Neural cell (in vitro differentiated cells): ENCODE measurements at regions not wholly inside any gene's neighbourhood (a gene's known extent, or its start where the extent isn't known, plus 50 kb on each side); places are given as distances from the start of the nearest gene placed in this dataset.

Experiments
- H2AFZ ChIP-seq: fragments of 200-600, 300-800 bp; sonication (generic), shearing (Covaris generic); 2 replicates; pipeline ENCODE4 v1.6.0; 2014; ENCODE audit warnings: low read depth, mild to moderate bottlenecking, antibody characterized with exemption, low read length, moderate library complexity
- H3F3A ChIP-seq: fragments of 200-600 bp; shearing (Covaris generic); 2 replicates; pipeline ENCODE4 v1.6.1; 2016; ENCODE audit warnings: mild to moderate bottlenecking, moderate library complexity, mixed read lengths, antibody characterized with exemption, low read length; ENCODE audit not compliant: insufficient read depth, poor library complexity, severe bottlenecking
- H3K27ac ChIP-seq: fragments of 200-600, 300-800 bp; sonication (generic), shearing (Covaris generic); 2 replicates; pipeline ENCODE4 v1.5.1; 2014; ENCODE audit warnings: mild to moderate bottlenecking, low read length, moderate library complexity
- H3K27me3 ChIP-seq: fragments of 300-800, 200-600 bp; sonication (generic), shearing (Covaris generic); 2 replicates; pipeline ENCODE4 v1.6.0; 2014; ENCODE audit warnings: mild to moderate bottlenecking, low read depth, low read length, moderate library complexity; ENCODE audit not compliant: insufficient read depth
- H3K36me3 ChIP-seq: fragments of 300-800, 200-600 bp; sonication (generic), shearing (Covaris generic); 2 replicates; pipeline ENCODE4 v1.5.1; 2014; ENCODE audit warnings: mild to moderate bottlenecking, antibody characterized with exemption, low read length, moderate library complexity; ENCODE audit not compliant: insufficient read depth
- H3K4me2 ChIP-seq: fragments of 300-800, 200-600 bp; sonication (generic), shearing (Covaris generic); 2 replicates; pipeline ENCODE4 v1.6.0; 2014; ENCODE audit warnings: mild to moderate bottlenecking, low read length
- H3K4me3 ChIP-seq: fragments of 300-800, 200-600 bp; sonication (generic), shearing (Covaris generic); 2 replicates; pipeline ENCODE4 v1.5.1; 2014; ENCODE audit warnings: mild to moderate bottlenecking, low read length, moderate library complexity
- H3K79me2 ChIP-seq: fragments of 200-600 bp; shearing (Covaris generic); replicated peaks from 2 replicates; pipeline ENCODE4 v1.6.0; 2014; ENCODE audit warnings: mild to moderate bottlenecking, low read length, moderate library complexity; ENCODE audit not compliant: insufficient read depth
- H3K9ac ChIP-seq: fragments of 300-800, 200-600 bp; sonication (generic), shearing (Covaris generic); 2 replicates; pipeline ENCODE4 v1.6.1; 2016; ENCODE audit warnings: mild to moderate bottlenecking, low read length, mixed read lengths
- H3K9me2 ChIP-seq: fragments of 200-600 bp; shearing (Covaris generic); 2 replicates; pipeline ENCODE4 v1.6.1; 2016; ENCODE audit warnings: mild to moderate bottlenecking, low read length, mixed read lengths; ENCODE audit not compliant: insufficient read depth
- H3K9me3 ChIP-seq: fragments of 200-600, 300-800 bp; sonication (generic), shearing (Covaris generic); 2 replicates; pipeline ENCODE4 v1.6.1; 2016; ENCODE audit warnings: mild to moderate bottlenecking, mixed run types, low read length, moderate library complexity, mixed read lengths
- H4K20me1 ChIP-seq: fragments of 200-600 bp; shearing (Covaris generic); 2 replicates; pipeline ENCODE4 v1.6.1; 2016; ENCODE audit warnings: mild to moderate bottlenecking, mixed run types; ENCODE audit not compliant: insufficient read depth
- EP300 ChIP-seq: fragments of 450-650 bp; conservative IDR thresholded peaks from 2 replicates; pipeline ENCODE4 v1.6.1; 2014; ENCODE audit warnings: antibody characterized with exemption, mild to moderate bottlenecking, moderate library complexity; ENCODE audit not compliant: poor library complexity, severe bottlenecking
- EZH2 ChIP-seq: fragments of 200-600, 300-800 bp; shearing (Covaris generic), sonication (generic); IDR thresholded peaks from 2 replicates; pipeline ENCODE4 v1.6.1; 2014; ENCODE audit warnings: antibody characterized with exemption, low read length, borderline replicate concordance, mild to moderate bottlenecking; ENCODE audit not compliant: insufficient read depth, poor library complexity, severe bottlenecking
- MXI1 ChIP-seq: fragments of 450-650 bp; conservative IDR thresholded peaks from 2 replicates; pipeline ENCODE4 v1.6.1; 2014; ENCODE audit warnings: antibody characterized with exemption, mild to moderate bottlenecking; ENCODE audit not compliant: poor library complexity, severe bottlenecking
- POLR2AphosphoS5 ChIP-seq: IDR thresholded peaks from 2 replicates; pipeline ENCODE4 v1.6.1; 2012
- RAD21 ChIP-seq: fragments of 450-650 bp; conservative IDR thresholded peaks from 2 replicates; pipeline ENCODE4 v1.6.1; 2014; ENCODE audit warnings: antibody characterized with exemption, mild to moderate bottlenecking, moderate library complexity
- SMC3 ChIP-seq: fragments of 450-650 bp; conservative IDR thresholded peaks from 2 replicates; pipeline ENCODE4 v1.6.1; 2014; ENCODE audit warnings: antibody characterized with exemption, mild to moderate bottlenecking, moderate library complexity; ENCODE audit not compliant: poor library complexity
- TAF1 ChIP-seq: IDR thresholded peaks from 2 replicates; pipeline ENCODE4 v1.6.1; 2012; ENCODE audit warnings: low read depth
- TF ChIP-seq, protein P1 (sequence below): IDR thresholded peaks from 2 replicates; pipeline ENCODE4 v1.6.1; 2012; ENCODE audit warnings: borderline replicate concordance
- TF ChIP-seq, protein P2 (sequence below): fragments of 450-650 bp; IDR thresholded peaks from 2 replicates; pipeline ENCODE4 v1.5.1; 2014; ENCODE audit warnings: antibody characterized with exemption, mild to moderate bottlenecking, moderate library complexity; ENCODE audit not compliant: poor library complexity, severe bottlenecking

GRCh38 chr12:14135996-14136395 is 154.6 kb upstream of the GRIN2B start:
- Histone ChIP-seq H3K4me3 (no peak overlapping the region), H4K20me1 (no peaks in the 10 kb centered on the region), H3K36me3 (no peaks in the 10 kb centered on the region), H3K27ac (no peak overlapping the region), H3K9me3 (no peaks in the 10 kb centered on the region), H3K9me2 (no peaks in the 10 kb centered on the region), H3K9ac (no peak overlapping the region), H3K79me2 (no peaks in the 10 kb centered on the region), H3K4me2 (no peak overlapping the region), H2AFZ (no peak overlapping the region), H3K27me3 (no peaks in the 10 kb centered on the region), H3F3A (no peaks in the 10 kb centered on the region)
- TF ChIP-seq EP300 (no peak), SMC3 (no peak), EZH2 (no peak), RAD21 (no peak), TAF1 (no peak)
- TF ChIP-seq, protein P1, sequence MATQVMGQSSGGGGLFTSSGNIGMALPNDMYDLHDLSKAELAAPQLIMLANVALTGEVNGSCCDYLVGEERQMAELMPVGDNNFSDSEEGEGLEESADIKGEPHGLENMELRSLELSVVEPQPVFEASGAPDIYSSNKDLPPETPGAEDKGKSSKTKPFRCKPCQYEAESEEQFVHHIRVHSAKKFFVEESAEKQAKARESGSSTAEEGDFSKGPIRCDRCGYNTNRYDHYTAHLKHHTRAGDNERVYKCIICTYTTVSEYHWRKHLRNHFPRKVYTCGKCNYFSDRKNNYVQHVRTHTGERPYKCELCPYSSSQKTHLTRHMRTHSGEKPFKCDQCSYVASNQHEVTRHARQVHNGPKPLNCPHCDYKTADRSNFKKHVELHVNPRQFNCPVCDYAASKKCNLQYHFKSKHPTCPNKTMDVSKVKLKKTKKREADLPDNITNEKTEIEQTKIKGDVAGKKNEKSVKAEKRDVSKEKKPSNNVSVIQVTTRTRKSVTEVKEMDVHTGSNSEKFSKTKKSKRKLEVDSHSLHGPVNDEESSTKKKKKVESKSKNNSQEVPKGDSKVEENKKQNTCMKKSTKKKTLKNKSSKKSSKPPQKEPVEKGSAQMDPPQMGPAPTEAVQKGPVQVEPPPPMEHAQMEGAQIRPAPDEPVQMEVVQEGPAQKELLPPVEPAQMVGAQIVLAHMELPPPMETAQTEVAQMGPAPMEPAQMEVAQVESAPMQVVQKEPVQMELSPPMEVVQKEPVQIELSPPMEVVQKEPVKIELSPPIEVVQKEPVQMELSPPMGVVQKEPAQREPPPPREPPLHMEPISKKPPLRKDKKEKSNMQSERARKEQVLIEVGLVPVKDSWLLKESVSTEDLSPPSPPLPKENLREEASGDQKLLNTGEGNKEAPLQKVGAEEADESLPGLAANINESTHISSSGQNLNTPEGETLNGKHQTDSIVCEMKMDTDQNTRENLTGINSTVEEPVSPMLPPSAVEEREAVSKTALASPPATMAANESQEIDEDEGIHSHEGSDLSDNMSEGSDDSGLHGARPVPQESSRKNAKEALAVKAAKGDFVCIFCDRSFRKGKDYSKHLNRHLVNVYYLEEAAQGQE, result no peak

GRCh38 chr12:14138495-14138894 is 157.1 kb upstream of the GRIN2B start:
- H3K79me2 ChIP-seq, result no peaks in the 10 kb centered on the region
- no peak overlapping the region for H2AFZ ChIP-seq
- no peaks in the 10 kb centered on the region for H4K20me1 ChIP-seq
- H3K27me3 ChIP-seq, result no peaks in the 10 kb centered on the region
- no peak overlapping the region for H3K4me2 ChIP-seq
- no peak overlapping the region for H3K9ac ChIP-seq
- no peaks in the 10 kb centered on the region for H3K9me3 ChIP-seq
- no peaks in the 10 kb centered on the region for H3K9me2 ChIP-seq
- no peaks in the 10 kb centered on the region for H3F3A ChIP-seq
- TF ChIP-seq TAF1 (no peak), RAD21 (no peak), EZH2 (no peak), SMC3 (no peak), MXI1 (no peak), POLR2AphosphoS5 (no peak), EP300 (no peak)
- TF ChIP-seq, protein P2, sequence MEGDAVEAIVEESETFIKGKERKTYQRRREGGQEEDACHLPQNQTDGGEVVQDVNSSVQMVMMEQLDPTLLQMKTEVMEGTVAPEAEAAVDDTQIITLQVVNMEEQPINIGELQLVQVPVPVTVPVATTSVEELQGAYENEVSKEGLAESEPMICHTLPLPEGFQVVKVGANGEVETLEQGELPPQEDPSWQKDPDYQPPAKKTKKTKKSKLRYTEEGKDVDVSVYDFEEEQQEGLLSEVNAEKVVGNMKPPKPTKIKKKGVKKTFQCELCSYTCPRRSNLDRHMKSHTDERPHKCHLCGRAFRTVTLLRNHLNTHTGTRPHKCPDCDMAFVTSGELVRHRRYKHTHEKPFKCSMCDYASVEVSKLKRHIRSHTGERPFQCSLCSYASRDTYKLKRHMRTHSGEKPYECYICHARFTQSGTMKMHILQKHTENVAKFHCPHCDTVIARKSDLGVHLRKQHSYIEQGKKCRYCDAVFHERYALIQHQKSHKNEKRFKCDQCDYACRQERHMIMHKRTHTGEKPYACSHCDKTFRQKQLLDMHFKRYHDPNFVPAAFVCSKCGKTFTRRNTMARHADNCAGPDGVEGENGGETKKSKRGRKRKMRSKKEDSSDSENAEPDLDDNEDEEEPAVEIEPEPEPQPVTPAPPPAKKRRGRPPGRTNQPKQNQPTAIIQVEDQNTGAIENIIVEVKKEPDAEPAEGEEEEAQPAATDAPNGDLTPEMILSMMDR, result no peak
- TF ChIP-seq, protein P1, result no peak
- H3K4me3 ChIP-seq, result no peak overlapping the region
- no peaks in the 10 kb centered on the region for H3K36me3 ChIP-seq
- H3K27ac ChIP-seq, result no peak overlapping the region
